Breast epithelium (tissue), 4 donors: ENCODE measurements at regions not wholly inside any gene's neighbourhood (a gene's known extent, or its start where the extent isn't known, plus 50 kb on each side); places are given as distances from the start of the nearest gene placed in this dataset.

Experiments used
- DNase-seq, 2 donors: peaks; one replicate each; pipeline ENCODE4 v3.0.0-alpha.2; 2019; ENCODE audit warnings: low spot score in 2 of 2
- H3K27ac ChIP-seq, 2 donors: fragments of 200-600 bp; sonication (generic) in 1 of 2; one replicate each; pipeline ENCODE4 v1.5.1; 2016 to 2019; ENCODE audit warnings: mild to moderate bottlenecking in 1 of 2
- H3K27me3 ChIP-seq, 2 donors: fragments of 200-600 bp; sonication (generic) in 1 of 2; one replicate each; pipeline versions ENCODE4 v1.5.1 to v1.6.0; 2017 to 2019; ENCODE audit warnings: control low read depth in 1 of 2, mild to moderate bottlenecking in 1 of 2
- H3K36me3 ChIP-seq: fragments of 200-600 bp; one replicate; pipeline ENCODE4 v1.5.1; 2019
- H3K4me1 ChIP-seq, 2 donors: fragments of 200-600 bp; sonication (generic); one replicate each; pipeline ENCODE4 v1.5.1; 2016 to 2019; ENCODE audit warnings: control low read depth in 1 of 2
- H3K4me3 ChIP-seq, 3 donors: fragments of 200-600 bp; sonication (generic); 1 replicate in 2 of 3; 2 replicates in 1 of 3; pipeline ENCODE4 v1.5.1; 2016 to 2019; ENCODE audit warnings: mild to moderate bottlenecking in 3 of 3, moderate library complexity in 2 of 3
- H3K9me3 ChIP-seq, 2 donors: fragments of 200-600 bp; sonication (generic) in 1 of 2; one replicate each; pipeline ENCODE4 v1.5.1; 2016 to 2019; ENCODE audit warnings: control low read depth in 1 of 2
- CTCF ChIP-seq, 3 donors: fragments of 450-650 bp; IDR thresholded peaks; one replicate each; pipeline ENCODE4 v1.5.1; 2016 to 2017; ENCODE audit warnings: antibody characterized with exemption in 3 of 3, mild to moderate bottlenecking in 3 of 3, moderate library complexity in 3 of 3
- POLR2A ChIP-seq: fragments of 450-650 bp; IDR thresholded peaks from one replicate; pipeline ENCODE4 v1.6.1; 2016; ENCODE audit warnings: antibody characterized with exemption, mild to moderate bottlenecking, moderate library complexity
- POLR2AphosphoS5 ChIP-seq, 3 donors: sonication (generic); formaldehyde crosslinking; IDR thresholded peaks; one replicate each; pipeline ENCODE4 v1.6.1; 2017; ENCODE audit warnings: antibody characterized with exemption in 3 of 3
- intact Hi-C: fragments of 100-400 bp; cut with DNase I; formaldehyde crosslinking; loops from one replicate; pipeline ENCODE4 v1.15.1; 2023; ENCODE audit warnings: low total_unique reads

GRCh38 chr20:33919653-33920052 is 74.1 kb upstream of the RALY start:
- no peak for DNase-seq
- H3K27ac ChIP-seq: no peak overlapping the region
- H3K27me3 ChIP-seq: no peaks in the 10 kb centered on the region
- no peak overlapping the region for H3K4me3 ChIP-seq
- TF ChIP-seq POLR2AphosphoS5 (IDR thresholded peaks at IDR 0.05): no peak
- TF ChIP-seq POLR2A: no peak
- no peak for TF ChIP-seq CTCF (IDR thresholded peaks at IDR 0.05)
- intact Hi-C loops: no loop called here
- H3K36me3 ChIP-seq: no peaks in the 10 kb centered on the region
- H3K4me1 ChIP-seq: no peaks in the 10 kb centered on the region
- no peaks in the 10 kb centered on the region for H3K9me3 ChIP-seq

- no peaks in the 10 kb centered on the region for H3K27me3 ChIP-seq
Observed at GRCh38 chr20:33922224-33922623, 71.5 kb upstream of the RALY start.

GRCh38 chr20:33923740-33924139 is 70.0 kb upstream of the RALY start:
- no peaks in the 10 kb centered on the region for H3K4me1 ChIP-seq
- TF ChIP-seq POLR2A: no peak
- no peak for TF ChIP-seq POLR2AphosphoS5 (IDR thresholded peaks at IDR 0.05)
- no peak for TF ChIP-seq CTCF (IDR thresholded peaks at IDR 0.05)
- H3K27ac ChIP-seq: no peak overlapping the region
- H3K27me3 ChIP-seq: no peaks in the 10 kb centered on the region
- intact Hi-C loops: no loop called here
- H3K4me3 ChIP-seq: no peak overlapping the region
- no peaks in the 10 kb centered on the region for H3K36me3 ChIP-seq
- DNase-seq: no peak
- H3K9me3 ChIP-seq: no peaks in the 10 kb centered on the region

More at GRCh38 chr20:33922224-33922623, 71.5 kb upstream of the RALY start:
- no peak for DNase-seq
- intact Hi-C loops: no loop called here
- no peaks in the 10 kb centered on the region for H3K9me3 ChIP-seq
- no peak overlapping the region for H3K4me3 ChIP-seq
- TF ChIP-seq POLR2A: no peak
- TF ChIP-seq CTCF (IDR thresholded peaks at IDR 0.05): no peak
- TF ChIP-seq POLR2AphosphoS5 (IDR thresholded peaks at IDR 0.05): no peak
- H3K27ac ChIP-seq: no peak overlapping the region
- no peaks in the 10 kb centered on the region for H3K36me3 ChIP-seq
- H3K4me1 ChIP-seq: no peaks in the 10 kb centered on the region

- intact Hi-C loops: no loop called here
- H3K27ac ChIP-seq: no peak overlapping the region
- TF ChIP-seq POLR2A (no peak), CTCF (IDR thresholded peaks at IDR 0.05) (no peak), POLR2AphosphoS5 (IDR thresholded peaks at IDR 0.05) (no peak)
- H3K27me3 ChIP-seq: no peaks in the 10 kb centered on the region
- no peak for DNase-seq
- H3K4me1 ChIP-seq: no peaks in the 10 kb centered on the region
- H3K4me3 ChIP-seq: no peak overlapping the region
- H3K9me3 ChIP-seq: no peaks in the 10 kb centered on the region
- no peaks in the 10 kb centered on the region for H3K36me3 ChIP-seq
Observed at GRCh38 chr20:33925867-33926266, 67.8 kb upstream of the RALY start.

- Histone ChIP-seq H3K4me1 (no peaks in the 10 kb centered on the region), H3K27me3 (no peaks in the 10 kb centered on the region), H3K4me3 (no peak overlapping the region), H3K27ac (no peak overlapping the region), H3K9me3 (no peaks in the 10 kb centered on the region), H3K36me3 (no peaks in the 10 kb centered on the region)
- intact Hi-C loops: no loop called here
- TF ChIP-seq POLR2AphosphoS5 (IDR thresholded peaks at IDR 0.05) (no peak), POLR2A (no peak), CTCF (IDR thresholded peaks at IDR 0.05) (no peak)
- no peak for DNase-seq
Observed at GRCh38 chr20:33926425-33926824, 67.3 kb upstream of the RALY start.
